GM12878 (cell line): ENCODE measurements at regions not wholly inside any gene's neighbourhood (a gene's known extent, or its start where the extent isn't known, plus 50 kb on each side); places are given as distances from the start of the nearest gene placed in this dataset.
A peak's percentile ranks its signal among the peaks of the same experiment; 100 is the strongest.

Experiments used
- ETV6 ChIP-seq, 2 experiments: fragments of 450-650 bp in 1 of 2; IDR thresholded peaks in 1 of 2; conservative IDR thresholded peaks in 1 of 2; 2 replicates each; pipeline ENCODE4 v1.6.1; 2014; ENCODE audit warnings: antibody characterized with exemption in 1 of 2, borderline replicate concordance in 1 of 2, low read depth in 1 of 2, mild to moderate bottlenecking in 1 of 2, moderate library complexity in 1 of 2
- LARP7 ChIP-seq: fragments of 450-650 bp; IDR thresholded peaks from 2 replicates; pipeline ENCODE4 v1.6.1; 2017; ENCODE audit warnings: mild to moderate bottlenecking
- NFYA ChIP-seq: IDR thresholded peaks from 2 replicates; pipeline ENCODE4 v1.6.1; 2011; ENCODE audit warnings: low read depth, mild to moderate bottlenecking, low read length, improper control_type of control experiment, borderline replicate concordance
- TCF7 ChIP-seq: IDR thresholded peaks from 2 replicates; pipeline ENCODE4 v1.6.1; 2014; ENCODE audit warnings: antibody characterized with exemption, borderline replicate concordance
- YY1 ChIP-seq: IDR thresholded peaks from 2 replicates; pipeline ENCODE4 v1.6.1; 2011; ENCODE audit warnings: low read depth, mild to moderate bottlenecking, low read length
- ZNF24 ChIP-seq: fragments of 450-650 bp; IDR thresholded peaks from 2 replicates; pipeline ENCODE4 v1.6.1; 2017; ENCODE audit warnings: antibody characterized with exemption, mild to moderate bottlenecking
- TF ChIP-seq, protein P1 (sequence below): fragments of 450-650 bp; IDR thresholded peaks from 2 replicates; pipeline ENCODE4 v1.6.1; 2014; ENCODE audit warnings: mild to moderate bottlenecking
- TF ChIP-seq, protein P2 (sequence below): fragments of 150-350 bp; IDR thresholded peaks from 2 replicates; pipeline ENCODE4 v1.6.1; 2016; ENCODE audit warnings: low read depth, low read length
- TF ChIP-seq, protein P3 (sequence below): fragments of 450-650 bp; formaldehyde crosslinking; IDR thresholded peaks from 2 replicates; pipeline ENCODE4 v1.4.0; 2020; ENCODE audit warnings: mild to moderate bottlenecking, moderate library complexity
- TF ChIP-seq, protein P4 (sequence below): IDR thresholded peaks from 2 replicates; pipeline ENCODE4 v1.6.1; 2011; ENCODE audit warnings: mild to moderate bottlenecking, low read depth, low read length, moderate library complexity; ENCODE audit not compliant: insufficient replicate concordance
- TF ChIP-seq, protein P5 (sequence below), 3 experiments: IDR thresholded peaks in 2 of 3; conservative IDR thresholded peaks in 1 of 3; 2 replicates each; pipeline ENCODE4 v1.5.1; 2011; ENCODE audit warnings: low read depth in 3 of 3, low read length in 3 of 3, mild to moderate bottlenecking in 3 of 3, control low read depth in 2 of 3, moderate library complexity in 2 of 3, inconsistent platforms in 1 of 3, mixed read lengths in 1 of 3; ENCODE audit not compliant: control insufficient read depth in 2 of 3, insufficient read depth in 1 of 3; ENCODE audit errors: extremely low read depth in 1 of 3

DNA sequence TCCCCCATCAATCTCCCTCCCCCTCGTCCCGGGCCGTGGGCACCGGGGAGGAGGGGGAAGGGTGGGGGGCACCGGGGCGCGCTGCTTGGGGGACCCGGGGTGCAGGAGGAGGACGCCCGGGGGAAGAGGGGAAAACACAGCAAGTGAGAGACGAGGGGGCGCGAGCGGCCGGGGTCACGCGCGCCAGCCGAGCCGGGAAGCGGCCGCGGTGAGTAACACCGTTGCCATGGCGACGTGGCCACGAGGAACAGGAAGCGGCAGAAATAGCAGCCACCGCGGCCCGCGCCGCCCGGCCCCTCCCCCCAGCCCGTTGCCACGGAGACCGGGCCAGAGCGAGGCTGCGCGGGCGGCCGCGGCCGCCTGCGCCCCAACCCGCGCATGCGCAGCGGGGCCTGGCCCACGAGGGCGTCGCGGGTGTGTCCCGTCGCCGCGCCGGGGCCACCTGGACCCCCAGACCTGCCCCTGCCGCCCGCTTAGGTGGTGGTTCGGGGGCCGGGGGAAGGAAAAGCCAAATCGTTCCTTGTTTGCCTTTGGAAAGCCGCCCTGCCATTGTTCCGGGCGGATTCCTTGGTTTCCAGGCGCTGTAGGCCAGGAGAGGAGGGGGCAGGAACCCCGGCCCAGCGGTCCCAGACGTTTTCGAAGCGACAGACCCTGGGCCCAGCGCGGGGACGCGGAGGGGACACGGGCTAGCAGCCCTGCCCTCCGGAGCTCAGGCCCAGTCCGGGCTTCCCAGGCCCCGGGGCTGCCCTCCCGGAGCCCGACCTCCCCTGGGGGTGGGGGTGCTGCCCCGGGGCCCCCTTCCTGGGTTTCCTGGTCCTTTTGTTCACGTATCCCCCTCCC lies 207.1 kb downstream of the C9orf50 start (continued):
- TF ChIP-seq, protein P1, sequence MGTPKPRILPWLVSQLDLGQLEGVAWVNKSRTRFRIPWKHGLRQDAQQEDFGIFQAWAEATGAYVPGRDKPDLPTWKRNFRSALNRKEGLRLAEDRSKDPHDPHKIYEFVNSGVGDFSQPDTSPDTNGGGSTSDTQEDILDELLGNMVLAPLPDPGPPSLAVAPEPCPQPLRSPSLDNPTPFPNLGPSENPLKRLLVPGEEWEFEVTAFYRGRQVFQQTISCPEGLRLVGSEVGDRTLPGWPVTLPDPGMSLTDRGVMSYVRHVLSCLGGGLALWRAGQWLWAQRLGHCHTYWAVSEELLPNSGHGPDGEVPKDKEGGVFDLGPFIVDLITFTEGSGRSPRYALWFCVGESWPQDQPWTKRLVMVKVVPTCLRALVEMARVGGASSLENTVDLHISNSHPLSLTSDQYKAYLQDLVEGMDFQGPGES = no peak
- TF ChIP-seq ZNF24 (no peak), TCF7 (no peak), NFYA (no peak), LARP7 (peak; percentile 94), YY1 (0 out of 2 replicates have a peak, but pooled peaks have one; percentile 5), ETV6 (conservative IDR thresholded peaks at IDR 0.05 in 1 of 2, IDR thresholded peaks at IDR 0.05 in 1 of 2; ENCODE audit: borderline replicate concordance in 1 of 2, low read depth in 1 of 2) (no peak)
- TF ChIP-seq, protein P2, sequence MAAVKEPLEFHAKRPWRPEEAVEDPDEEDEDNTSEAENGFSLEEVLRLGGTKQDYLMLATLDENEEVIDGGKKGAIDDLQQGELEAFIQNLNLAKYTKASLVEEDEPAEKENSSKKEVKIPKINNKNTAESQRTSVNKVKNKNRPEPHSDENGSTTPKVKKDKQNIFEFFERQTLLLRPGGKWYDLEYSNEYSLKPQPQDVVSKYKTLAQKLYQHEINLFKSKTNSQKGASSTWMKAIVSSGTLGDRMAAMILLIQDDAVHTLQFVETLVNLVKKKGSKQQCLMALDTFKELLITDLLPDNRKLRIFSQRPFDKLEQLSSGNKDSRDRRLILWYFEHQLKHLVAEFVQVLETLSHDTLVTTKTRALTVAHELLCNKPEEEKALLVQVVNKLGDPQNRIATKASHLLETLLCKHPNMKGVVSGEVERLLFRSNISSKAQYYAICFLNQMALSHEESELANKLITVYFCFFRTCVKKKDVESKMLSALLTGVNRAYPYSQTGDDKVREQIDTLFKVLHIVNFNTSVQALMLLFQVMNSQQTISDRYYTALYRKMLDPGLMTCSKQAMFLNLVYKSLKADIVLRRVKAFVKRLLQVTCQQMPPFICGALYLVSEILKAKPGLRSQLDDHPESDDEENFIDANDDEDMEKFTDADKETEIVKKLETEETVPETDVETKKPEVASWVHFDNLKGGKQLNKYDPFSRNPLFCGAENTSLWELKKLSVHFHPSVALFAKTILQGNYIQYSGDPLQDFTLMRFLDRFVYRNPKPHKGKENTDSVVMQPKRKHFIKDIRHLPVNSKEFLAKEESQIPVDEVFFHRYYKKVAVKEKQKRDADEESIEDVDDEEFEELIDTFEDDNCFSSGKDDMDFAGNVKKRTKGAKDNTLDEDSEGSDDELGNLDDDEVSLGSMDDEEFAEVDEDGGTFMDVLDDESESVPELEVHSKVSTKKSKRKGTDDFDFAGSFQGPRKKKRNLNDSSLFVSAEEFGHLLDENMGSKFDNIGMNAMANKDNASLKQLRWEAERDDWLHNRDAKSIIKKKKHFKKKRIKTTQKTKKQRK = no peak
- TF ChIP-seq, protein P3, sequence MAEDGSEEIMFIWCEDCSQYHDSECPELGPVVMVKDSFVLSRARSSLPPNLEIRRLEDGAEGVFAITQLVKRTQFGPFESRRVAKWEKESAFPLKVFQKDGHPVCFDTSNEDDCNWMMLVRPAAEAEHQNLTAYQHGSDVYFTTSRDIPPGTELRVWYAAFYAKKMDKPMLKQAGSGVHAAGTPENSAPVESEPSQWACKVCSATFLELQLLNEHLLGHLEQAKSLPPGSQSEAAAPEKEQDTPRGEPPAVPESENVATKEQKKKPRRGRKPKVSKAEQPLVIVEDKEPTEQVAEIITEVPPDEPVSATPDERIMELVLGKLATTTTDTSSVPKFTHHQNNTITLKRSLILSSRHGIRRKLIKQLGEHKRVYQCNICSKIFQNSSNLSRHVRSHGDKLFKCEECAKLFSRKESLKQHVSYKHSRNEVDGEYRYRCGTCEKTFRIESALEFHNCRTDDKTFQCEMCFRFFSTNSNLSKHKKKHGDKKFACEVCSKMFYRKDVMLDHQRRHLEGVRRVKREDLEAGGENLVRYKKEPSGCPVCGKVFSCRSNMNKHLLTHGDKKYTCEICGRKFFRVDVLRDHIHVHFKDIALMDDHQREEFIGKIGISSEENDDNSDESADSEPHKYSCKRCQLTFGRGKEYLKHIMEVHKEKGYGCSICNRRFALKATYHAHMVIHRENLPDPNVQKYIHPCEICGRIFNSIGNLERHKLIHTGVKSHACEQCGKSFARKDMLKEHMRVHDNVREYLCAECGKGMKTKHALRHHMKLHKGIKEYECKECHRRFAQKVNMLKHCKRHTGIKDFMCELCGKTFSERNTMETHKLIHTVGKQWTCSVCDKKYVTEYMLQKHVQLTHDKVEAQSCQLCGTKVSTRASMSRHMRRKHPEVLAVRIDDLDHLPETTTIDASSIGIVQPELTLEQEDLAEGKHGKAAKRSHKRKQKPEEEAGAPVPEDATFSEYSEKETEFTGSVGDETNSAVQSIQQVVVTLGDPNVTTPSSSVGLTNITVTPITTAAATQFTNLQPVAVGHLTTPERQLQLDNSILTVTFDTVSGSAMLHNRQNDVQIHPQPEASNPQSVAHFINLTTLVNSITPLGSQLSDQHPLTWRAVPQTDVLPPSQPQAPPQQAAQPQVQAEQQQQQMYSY (CRISPR knock-in tag) = no peak
- TF ChIP-seq, protein P4, sequence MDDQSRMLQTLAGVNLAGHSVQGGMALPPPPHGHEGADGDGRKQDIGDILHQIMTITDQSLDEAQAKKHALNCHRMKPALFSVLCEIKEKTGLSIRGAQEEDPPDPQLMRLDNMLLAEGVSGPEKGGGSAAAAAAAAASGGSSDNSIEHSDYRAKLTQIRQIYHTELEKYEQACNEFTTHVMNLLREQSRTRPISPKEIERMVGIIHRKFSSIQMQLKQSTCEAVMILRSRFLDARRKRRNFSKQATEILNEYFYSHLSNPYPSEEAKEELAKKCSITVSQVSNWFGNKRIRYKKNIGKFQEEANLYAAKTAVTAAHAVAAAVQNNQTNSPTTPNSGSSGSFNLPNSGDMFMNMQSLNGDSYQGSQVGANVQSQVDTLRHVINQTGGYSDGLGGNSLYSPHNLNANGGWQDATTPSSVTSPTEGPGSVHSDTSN = no peak
- TF ChIP-seq, protein P5, sequence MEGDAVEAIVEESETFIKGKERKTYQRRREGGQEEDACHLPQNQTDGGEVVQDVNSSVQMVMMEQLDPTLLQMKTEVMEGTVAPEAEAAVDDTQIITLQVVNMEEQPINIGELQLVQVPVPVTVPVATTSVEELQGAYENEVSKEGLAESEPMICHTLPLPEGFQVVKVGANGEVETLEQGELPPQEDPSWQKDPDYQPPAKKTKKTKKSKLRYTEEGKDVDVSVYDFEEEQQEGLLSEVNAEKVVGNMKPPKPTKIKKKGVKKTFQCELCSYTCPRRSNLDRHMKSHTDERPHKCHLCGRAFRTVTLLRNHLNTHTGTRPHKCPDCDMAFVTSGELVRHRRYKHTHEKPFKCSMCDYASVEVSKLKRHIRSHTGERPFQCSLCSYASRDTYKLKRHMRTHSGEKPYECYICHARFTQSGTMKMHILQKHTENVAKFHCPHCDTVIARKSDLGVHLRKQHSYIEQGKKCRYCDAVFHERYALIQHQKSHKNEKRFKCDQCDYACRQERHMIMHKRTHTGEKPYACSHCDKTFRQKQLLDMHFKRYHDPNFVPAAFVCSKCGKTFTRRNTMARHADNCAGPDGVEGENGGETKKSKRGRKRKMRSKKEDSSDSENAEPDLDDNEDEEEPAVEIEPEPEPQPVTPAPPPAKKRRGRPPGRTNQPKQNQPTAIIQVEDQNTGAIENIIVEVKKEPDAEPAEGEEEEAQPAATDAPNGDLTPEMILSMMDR (IDR thresholded peaks at IDR 0.05 in 2 of 3, conservative IDR thresholded peaks at IDR 0.05 in 1 of 3; ENCODE audit: control insufficient read depth in 2 of 3, extremely low read depth in 1 of 3, insufficient read depth in 1 of 3, low read depth in 3 of 3, low read length in 3 of 3) = no peak
